Lung (tissue), 11 donors: ENCODE measurements at regions not wholly inside any gene's neighbourhood (a gene's known extent, or its start where the extent isn't known, plus 50 kb on each side); places are given as distances from the start of the nearest gene placed in this dataset.

ENCODE experiments used
- ATAC-seq: fragments of 200-7000 bp; cut with Tn5 transposase; one replicate; pipeline ENCODE4 v1.9.1; 2020; ENCODE audit warnings: moderate number of reproducible peaks; ENCODE audit not compliant: insufficient read depth, low FRiP score
- DNase-seq, 3 donors: peaks; one replicate each; pipeline ENCODE4 v3.0.0-alpha.2; 2013 to 2017
- H3K27ac ChIP-seq, 2 donors: one replicate each; pipeline ENCODE4 v1.5.1; 2013; ENCODE audit warnings: mild to moderate bottlenecking in 2 of 2, moderate library complexity in 2 of 2, control low read depth in 1 of 2, inconsistent platforms in 1 of 2, low read depth in 1 of 2, low read length in 1 of 2
- H3K27me3 ChIP-seq, 3 donors: one replicate each; pipeline ENCODE4 v1.5.1; 2013; ENCODE audit warnings: low read length in 2 of 3; ENCODE audit not compliant: control insufficient read depth in 3 of 3, insufficient read depth in 3 of 3
- H3K36me3 ChIP-seq, 4 donors: one replicate each; pipeline ENCODE4 v1.5.1; 2013; ENCODE audit warnings: low read length in 4 of 4, mild to moderate bottlenecking in 1 of 4, moderate library complexity in 1 of 4; ENCODE audit not compliant: control insufficient read depth in 4 of 4, insufficient read depth in 4 of 4
- H3K4me1 ChIP-seq, 5 donors: one replicate each; pipeline ENCODE4 v1.5.1; 2013; ENCODE audit warnings: low read length in 5 of 5, mild to moderate bottlenecking in 2 of 5, moderate library complexity in 1 of 5; ENCODE audit not compliant: control insufficient read depth in 5 of 5, insufficient read depth in 5 of 5
- H3K4me3 ChIP-seq: one replicate; pipeline ENCODE4 v1.5.1; 2013; ENCODE audit warnings: mild to moderate bottlenecking, control low read depth, moderate library complexity
- H3K9ac ChIP-seq, 2 donors: one replicate each; pipeline ENCODE4 v1.5.1; 2013; ENCODE audit warnings: low read length in 2 of 2, control low read depth in 1 of 2; ENCODE audit not compliant: insufficient read depth in 1 of 2
- H3K9me3 ChIP-seq, 4 donors: one replicate each; pipeline ENCODE4 v1.5.1; 2013; ENCODE audit warnings: low read length in 3 of 4, mild to moderate bottlenecking in 1 of 4, moderate library complexity in 1 of 4; ENCODE audit not compliant: control insufficient read depth in 4 of 4, insufficient read depth in 3 of 4
- WGBS, 2 donors: extraction: QIAGEN DNeasy Blood & Tissue Kit; methylation state at CpG; one replicate each; pipeline ENCODE4 v1.1.7; 2013; 5-methylcytosine and 5-hydroxymethylcytosine counted together
- TF ChIP-seq, protein P1 (sequence below): IDR thresholded peaks from 2 replicates; pipeline ENCODE4 v1.5.1; 2012; ENCODE audit warnings: mild to moderate bottlenecking; ENCODE audit errors: control extremely low read depth, extremely low read depth
- donor health status: control.
- donor health status: control.
- donor health status: Bipolar disorder and iron deficiency.
- donor health status: healthy.
- donor health status: DM: yes; HTN: yes; CAD: no.

DNA sequence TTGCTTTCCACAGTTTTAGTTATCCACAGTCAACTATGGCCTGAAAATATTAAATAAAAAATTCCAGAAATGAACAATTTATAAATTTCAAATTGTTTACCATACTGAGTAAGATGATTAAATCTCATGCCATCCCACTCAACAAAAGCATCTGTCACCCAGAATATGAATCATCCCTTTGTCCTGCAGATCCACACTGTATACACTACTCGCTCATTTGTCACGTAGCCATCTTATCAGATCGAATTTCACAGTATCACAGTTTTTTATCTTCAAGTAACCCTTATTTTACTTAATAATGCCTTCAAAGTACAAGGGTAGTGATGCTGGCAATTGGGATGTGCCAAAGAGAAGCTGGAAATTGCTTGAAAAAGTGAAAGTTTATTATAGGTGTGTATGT, 291.8 kb upstream of the LRATD1 start:
- Histone ChIP-seq H3K36me3 (no peaks in the 10 kb centered on the region), H3K27ac (no peak overlapping the region), H3K9me3 (peaks cover 0 to 11% (median 0%) of the 10 kb centered on the region in 4 donors), H3K27me3 (no peaks in the 10 kb centered on the region), H3K4me3 (no peak overlapping the region), H3K4me1 (no peaks in the 10 kb centered on the region), H3K9ac (no peak overlapping the region)
- TF ChIP-seq, protein P1, sequence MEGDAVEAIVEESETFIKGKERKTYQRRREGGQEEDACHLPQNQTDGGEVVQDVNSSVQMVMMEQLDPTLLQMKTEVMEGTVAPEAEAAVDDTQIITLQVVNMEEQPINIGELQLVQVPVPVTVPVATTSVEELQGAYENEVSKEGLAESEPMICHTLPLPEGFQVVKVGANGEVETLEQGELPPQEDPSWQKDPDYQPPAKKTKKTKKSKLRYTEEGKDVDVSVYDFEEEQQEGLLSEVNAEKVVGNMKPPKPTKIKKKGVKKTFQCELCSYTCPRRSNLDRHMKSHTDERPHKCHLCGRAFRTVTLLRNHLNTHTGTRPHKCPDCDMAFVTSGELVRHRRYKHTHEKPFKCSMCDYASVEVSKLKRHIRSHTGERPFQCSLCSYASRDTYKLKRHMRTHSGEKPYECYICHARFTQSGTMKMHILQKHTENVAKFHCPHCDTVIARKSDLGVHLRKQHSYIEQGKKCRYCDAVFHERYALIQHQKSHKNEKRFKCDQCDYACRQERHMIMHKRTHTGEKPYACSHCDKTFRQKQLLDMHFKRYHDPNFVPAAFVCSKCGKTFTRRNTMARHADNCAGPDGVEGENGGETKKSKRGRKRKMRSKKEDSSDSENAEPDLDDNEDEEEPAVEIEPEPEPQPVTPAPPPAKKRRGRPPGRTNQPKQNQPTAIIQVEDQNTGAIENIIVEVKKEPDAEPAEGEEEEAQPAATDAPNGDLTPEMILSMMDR = no peak
- ATAC-seq (no peak), DNase-seq (no peak)
- 66 to 80% methylated on average over 3 of the region's 3 CpGs for WGBS, 2 donors

DNA sequence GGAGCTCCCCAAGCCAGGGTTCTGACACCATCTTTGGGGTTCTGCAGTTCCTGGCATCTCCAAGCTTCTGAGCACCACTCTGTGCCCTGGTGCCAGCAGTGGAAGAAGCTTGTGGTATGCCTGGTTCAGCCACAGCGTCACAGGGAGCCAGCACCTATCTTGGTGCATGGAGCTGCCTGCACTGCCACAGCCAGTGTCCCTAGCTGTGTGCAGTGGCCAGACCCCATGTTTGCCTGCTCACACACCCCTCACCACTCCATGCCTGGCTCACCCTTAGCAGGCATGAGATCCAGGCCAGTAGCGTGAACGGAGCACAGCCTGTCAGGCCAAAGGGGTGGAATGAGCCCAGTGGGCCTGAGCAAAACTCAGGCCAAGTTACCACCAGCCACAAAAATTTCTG, 290.2 kb upstream of the LRATD1 start:
- Histone ChIP-seq H3K4me3 (no peak overlapping the region), H3K27me3 (no peaks in the 10 kb centered on the region), H3K9me3 (peaks cover 0 to 11% (median 0%) of the 10 kb centered on the region in 4 donors), H3K36me3 (no peaks in the 10 kb centered on the region), H3K4me1 (no peaks in the 10 kb centered on the region), H3K9ac (no peak overlapping the region), H3K27ac (no peak overlapping the region)
- ATAC-seq (no peak), DNase-seq (no peak)
- TF ChIP-seq, protein P1 = no peak
- 77 to 93% methylated on average over 3 of the region's 3 CpGs for WGBS, 2 donors

DNA sequence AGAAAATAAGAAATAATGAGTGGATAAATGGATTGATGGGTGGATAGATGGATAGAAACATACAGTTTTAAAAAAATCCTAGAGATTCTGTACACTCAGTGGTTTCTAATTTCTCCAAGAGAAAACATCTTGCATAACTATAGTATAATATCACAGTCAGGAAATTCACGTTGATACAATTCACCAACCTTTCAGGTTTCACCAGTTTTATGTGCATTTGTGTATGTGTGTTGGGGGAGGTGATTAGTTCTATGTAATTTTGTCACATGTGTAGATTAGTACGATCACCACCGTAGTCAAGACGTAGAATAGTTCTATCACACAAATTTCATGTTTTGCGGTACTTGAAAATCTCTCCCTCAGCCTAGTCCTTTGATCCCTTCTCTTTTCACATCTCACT, 288.2 kb upstream of the LRATD1 start:
- H3K9ac ChIP-seq = no peak overlapping the region
- H3K4me1 ChIP-seq = no peaks in the 10 kb centered on the region
- no peak overlapping the region for H3K27ac ChIP-seq
- DNase-seq = peak in 2 of 3 donors; percentile 6 to 23
- no peak overlapping the region for H3K4me3 ChIP-seq
- no peaks in the 10 kb centered on the region for H3K27me3 ChIP-seq
- no peaks in the 10 kb centered on the region for H3K36me3 ChIP-seq
- WGBS, 2 donors = 70 to 90% methylated on average over 5 of the region's 5 CpGs
- peaks cover 0 to 11% (median 0%) of the 10 kb centered on the region in 4 donors for H3K9me3 ChIP-seq
- TF ChIP-seq, protein P1 = no peak
- ATAC-seq = no peak

DNA sequence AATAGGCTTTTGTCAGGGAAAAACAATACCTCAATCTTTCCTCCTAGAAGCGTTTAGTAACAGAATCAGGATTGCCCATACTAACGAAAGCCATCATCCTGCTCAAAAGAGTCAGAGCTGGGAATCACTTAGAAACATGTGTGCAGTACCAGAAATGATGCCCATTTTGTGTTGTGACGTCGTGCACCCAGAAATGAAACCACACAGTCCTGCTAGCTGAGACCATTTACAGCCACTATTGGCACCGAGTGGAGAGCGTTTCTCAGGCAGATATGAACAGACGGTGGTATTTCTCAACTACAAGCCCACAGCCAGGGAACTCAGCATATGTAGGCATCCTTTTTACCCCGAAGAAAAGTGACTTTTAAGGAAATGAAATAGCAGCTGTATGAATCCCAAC, 284.3 kb upstream of the LRATD1 start:
- WGBS, 2 donors = 77 to 78% methylated on average over 8 of the region's 8 CpGs
- H3K27ac ChIP-seq = no peak overlapping the region
- H3K9ac ChIP-seq = no peak overlapping the region
- ATAC-seq = no peak
- no peaks in the 10 kb centered on the region for H3K9me3 ChIP-seq
- H3K4me3 ChIP-seq = no peak overlapping the region
- H3K4me1 ChIP-seq = no peaks in the 10 kb centered on the region
- H3K27me3 ChIP-seq = no peaks in the 10 kb centered on the region
- no peaks in the 10 kb centered on the region for H3K36me3 ChIP-seq
- DNase-seq = peak in 1 of 3 donors; percentile 4
- TF ChIP-seq, protein P1 = no peak
